ENCODE measurements at regions not wholly inside any gene's neighbourhood (a gene's known extent, or its start where the extent isn't known, plus 50 kb on each side); places are given as distances from the start of the nearest gene placed in this dataset.

- no peak overlapping the region for H3K4me3 ChIP-seq
- TF ChIP-seq EZH2 (IDR thresholded peaks at IDR 0.05; ENCODE audit: low read depth, unreplicated experiment): no peak
- TF ChIP-seq POLR2AphosphoS5 (IDR thresholded peaks at IDR 0.05; ENCODE audit: low read depth): no peak
- TF ChIP-seq ZNF114 (CRISPR knock-in tag; IDR thresholded peaks at IDR 0.05): no peak
- no peak for TF ChIP-seq STAT1 (IDR thresholded peaks at IDR 0.05; ENCODE audit: unreplicated experiment)
- TF ChIP-seq ETS1 (IDR thresholded peaks at IDR 0.05): no peak
- TF ChIP-seq REST (IDR thresholded peaks at IDR 0.05; ENCODE audit: unreplicated experiment): no peak
- no peak for TF ChIP-seq ZNF331 (CRISPR knock-in tag; IDR thresholded peaks at IDR 0.05; ENCODE audit: low read depth)
- TF ChIP-seq ZNF462 (CRISPR knock-in tag; IDR thresholded peaks at IDR 0.05): no peak; the same call in 1 of the 2 replicates
- TF ChIP-seq CREB1 (CRISPR knock-in tag; IDR thresholded peaks at IDR 0.05; ENCODE audit: low read depth): no peak
- TF ChIP-seq EZH2phosphoT487 (IDR thresholded peaks at IDR 0.05; ENCODE audit: unreplicated experiment): no peak
- TF ChIP-seq JUNB (IDR thresholded peaks at IDR 0.05; ENCODE audit: unreplicated experiment): no peak
- TF ChIP-seq NANOG (IDR thresholded peaks at IDR 0.05; ENCODE audit: borderline replicate concordance): no peak
- no peaks in the 10 kb centered on the region for H4K20me1 ChIP-seq (replicated peaks; ENCODE audit: insufficient read depth)
- no peaks in the 10 kb centered on the region for H3F3A ChIP-seq (replicated peaks; ENCODE audit: low read depth)
- peaks cover 10% of the 10 kb centered on the region for H3K4me1 ChIP-seq (ENCODE audit: insufficient read depth)
- H3K27me3 Mint-ChIP-seq (ENCODE audit: insufficient read depth, low read depth, poor library complexity): peaks cover 4% of the 10 kb centered on the region
- H3K36me3 Mint-ChIP-seq (ENCODE audit: low read depth): no peaks in the 10 kb centered on the region
- no peaks in the 10 kb centered on the region for H3K27me3 ChIP-seq (ENCODE audit: insufficient read depth)
- DNase-seq (ENCODE audit: low spot score) (no peak), ATAC-seq (peak; percentile 56)
- H3K79me2 ChIP-seq (replicated peaks; ENCODE audit: insufficient read depth): no peaks in the 10 kb centered on the region
- H3K4me2 ChIP-seq: no peak overlapping the region
- no peak overlapping the region for H3K27ac ChIP-seq (ENCODE audit: low read depth)
- no peak overlapping the region for H3K4me3 Mint-ChIP-seq
- H2AFZ ChIP-seq: no peak overlapping the region
- peaks cover 12% of the 10 kb centered on the region for H3K4me1 Mint-ChIP-seq
- H3K9me2 ChIP-seq (ENCODE audit: insufficient read depth): no peaks in the 10 kb centered on the region
- no peak overlapping the region for H3K27ac Mint-ChIP-seq
- no peaks in the 10 kb centered on the region for H3K36me3 ChIP-seq (ENCODE audit: insufficient read depth)
- H3K9me3 Mint-ChIP-seq: no peaks in the 10 kb centered on the region
These were observed 197.2 kb downstream of the SEMA6A start for GRCh38 chr5:116377276-116378006.

Data from GM23338 (cell line).